ENCODE measurements at regions not wholly inside any gene's neighbourhood (a gene's known extent, or its start where the extent isn't known, plus 50 kb on each side); places are given as distances from the start of the nearest gene placed in this dataset.

- no peak for TF ChIP-seq EZH2 (IDR thresholded peaks at IDR 0.05; ENCODE audit: insufficient read depth, poor library complexity, severe bottlenecking)
- no peak for TF ChIP-seq EZH2phosphoT487 (IDR thresholded peaks at IDR 0.05; ENCODE audit: insufficient read depth, low read depth)
Observed at GRCh38 chr2:56871644-56872043, 687.9 kb downstream of the CCDC85A start.

Data from GM23248 (cell line).